ENCODE measurements at regions not wholly inside any gene's neighbourhood (a gene's known extent, or its start where the extent isn't known, plus 50 kb on each side); places are given as distances from the start of the nearest gene placed in this dataset.

DNA sequence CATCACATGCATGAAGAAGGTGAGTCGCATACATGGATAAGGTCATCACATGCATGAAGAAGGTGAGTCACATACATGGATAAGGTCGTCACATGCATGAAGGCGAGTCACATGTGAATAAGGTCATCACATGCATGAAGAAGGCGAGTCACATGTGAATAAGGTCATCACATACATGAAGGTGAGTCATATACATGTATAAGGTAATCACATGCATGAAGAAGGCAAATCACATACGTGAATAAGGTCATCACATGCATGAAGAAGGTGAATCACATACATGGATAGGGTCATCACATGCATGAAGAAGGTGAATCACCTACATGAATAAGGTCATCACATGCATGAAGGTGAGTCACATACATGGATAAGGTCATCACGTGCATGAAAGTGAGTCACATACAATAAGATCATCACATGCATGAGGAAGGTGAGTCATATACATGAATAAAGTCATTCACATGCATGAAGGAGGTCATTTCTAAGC, 105.1 kb upstream of the SDK2 start:
- no peaks in the 10 kb centered on the region for H3K9me3 ChIP-seq (ENCODE audit: low read length)
- TF ChIP-seq, protein P1, sequence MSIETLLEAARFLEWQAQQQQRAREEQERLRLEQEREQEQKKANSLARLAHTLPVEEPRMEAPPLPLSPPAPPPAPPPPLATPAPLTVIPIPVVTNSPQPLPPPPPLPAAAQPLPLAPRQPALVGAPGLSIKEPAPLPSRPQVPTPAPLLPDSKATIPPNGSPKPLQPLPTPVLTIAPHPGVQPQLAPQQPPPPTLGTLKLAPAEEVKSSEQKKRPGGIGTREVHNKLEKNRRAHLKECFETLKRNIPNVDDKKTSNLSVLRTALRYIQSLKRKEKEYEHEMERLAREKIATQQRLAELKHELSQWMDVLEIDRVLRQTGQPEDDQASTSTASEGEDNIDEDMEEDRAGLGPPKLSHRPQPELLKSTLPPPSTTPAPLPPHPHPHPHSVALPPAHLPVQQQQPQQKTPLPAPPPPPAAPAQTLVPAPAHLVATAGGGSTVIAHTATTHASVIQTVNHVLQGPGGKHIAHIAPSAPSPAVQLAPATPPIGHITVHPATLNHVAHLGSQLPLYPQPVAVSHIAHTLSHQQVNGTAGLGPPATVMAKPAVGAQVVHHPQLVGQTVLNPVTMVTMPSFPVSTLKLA (IDR thresholded peaks at IDR 0.05) = peak; percentile 52; the same call in 1 of the 2 replicates
- TF ChIP-seq ZNF567 (CRISPR knock-in tag; IDR thresholded peaks at IDR 0.05; ENCODE audit: borderline replicate concordance) = no peak
- TF ChIP-seq CREB1 (IDR thresholded peaks at IDR 0.05) = peak; percentile 69
- no peak for TF ChIP-seq CREB1 (CRISPR knock-in tag; IDR thresholded peaks at IDR 0.05)
- 0 out of 2 replicates have a peak, but pooled peaks have one; percentile 16 for TF ChIP-seq ATF7 (IDR thresholded peaks at IDR 0.05)
- no peak for TF ChIP-seq ATF7 (CRISPR knock-in tag; IDR thresholded peaks at IDR 0.05)
- in situ Hi-C loops (cut with HindIII; ENCODE audit: extremely low pct_ligation_motif_present, low pct_unique_long_range_greater_than_20kb) = no loop called here
- ATAC-seq = no peak
- intact Hi-C loops (cut with micrococcal nuclease; ENCODE audit: unreplicated experiment) = no loop called here
- no TSS peak for BruUV-seq (replicated peaks)
- POLR2A ChIA-PET = no interaction called here
- H3K27me3 ChIP-seq (ENCODE audit: control insufficient read depth in 1 of 2, insufficient read depth in 2 of 2, low read length in 2 of 2) = peaks cover 4 to 20% of the 10 kb centered on the region in 2 experiments; a peak in 3 of 5 replicates
- H3K4me1 ChIP-seq (ENCODE audit: insufficient read depth, low read length) = peaks cover 9% of the 10 kb centered on the region
- no peak overlapping the region for H3K9ac ChIP-seq (ENCODE audit: insufficient read depth, low read depth, low read length)
- no peak overlapping the region for H3K27ac ChIP-seq (ENCODE audit: extremely low read length, insufficient read depth, low read length)
- H3K79me2 ChIP-seq (ENCODE audit: insufficient read depth, low read length) = no peaks in the 10 kb centered on the region
- no peak overlapping the region for H3K4me3 ChIP-seq (replicated peaks in 1 of 3; ENCODE audit: insufficient read depth in 1 of 3, low read depth in 2 of 3, low read length in 3 of 3)
- FAIRE-seq = no peak
- DNase-seq (ENCODE audit: low spot score) = no peak
- 49% methylated on average over 6 of the region's 6 CpGs for whole genome bisulfite sequencing (ENCODE audit: low lambda C conversion rate)
- CTCF ChIA-PET (ENCODE audit: low intra/inter-chr PET ratio, low total read pairs) = no interaction called here
- H3K4me2 ChIP-seq (ENCODE audit: low read depth, low read length) = no peak overlapping the region
- H4K20me1 ChIP-seq (ENCODE audit: insufficient read depth, low read length) = no peaks in the 10 kb centered on the region
- H2AFZ ChIP-seq (ENCODE audit: low read length) = no peak overlapping the region
- H3K36me3 ChIP-seq (replicated peaks in 1 of 2; ENCODE audit: control insufficient read depth in 1 of 2, insufficient read depth in 2 of 2, low read length in 2 of 2) = no peaks in the 10 kb centered on the region

DNA sequence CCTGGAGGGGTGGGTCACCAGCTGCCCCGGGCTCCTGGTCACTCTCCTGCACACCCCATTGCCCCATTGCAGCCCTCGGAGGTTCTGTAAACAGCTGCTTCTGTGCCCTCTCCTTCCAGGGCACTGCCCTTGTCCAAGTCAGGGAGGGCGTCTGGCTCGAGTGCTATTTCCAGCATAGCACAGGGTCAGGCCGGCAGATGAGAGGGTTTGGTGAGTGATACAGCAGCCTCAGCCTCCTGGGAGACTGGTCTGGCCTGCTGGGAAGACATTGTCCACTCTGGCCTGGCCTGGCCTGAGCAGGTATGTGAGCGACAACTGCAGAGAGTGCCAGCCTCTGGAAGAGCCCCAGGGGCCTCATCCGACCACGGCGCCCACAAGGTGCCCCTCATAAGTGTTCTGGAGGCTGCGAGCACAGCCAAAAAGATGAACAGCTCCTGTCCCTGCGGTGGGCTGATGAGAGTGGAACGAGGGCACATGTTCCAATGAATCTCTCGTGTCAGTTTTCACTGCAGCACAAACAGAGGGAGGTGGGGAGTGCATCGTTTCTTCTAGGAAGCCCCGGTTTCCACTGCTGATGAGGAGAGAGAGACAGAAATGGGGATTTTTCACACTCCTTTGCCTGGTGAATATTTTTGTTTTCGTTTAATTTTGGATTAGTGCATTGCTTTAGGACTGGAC, 105.8 kb upstream of the SDK2 start:
- ChIA-PET POLR2A (no interaction called here), CTCF (ENCODE audit: low intra/inter-chr PET ratio, low total read pairs) (no interaction called here)
- WGBS (ENCODE audit: low lambda C conversion rate) = 21% methylated on average over 12 of the region's 16 CpGs
- Histone ChIP-seq H3K4me2 (ENCODE audit: low read depth, low read length) (no peak overlapping the region), H3K36me3 (replicated peaks in 1 of 2; ENCODE audit: control insufficient read depth in 1 of 2, insufficient read depth in 2 of 2, low read length in 2 of 2) (no peaks in the 10 kb centered on the region), H4K20me1 (ENCODE audit: insufficient read depth, low read length) (no peaks in the 10 kb centered on the region), H3K27ac (ENCODE audit: extremely low read length, insufficient read depth, low read length) (no peak overlapping the region), H2AFZ (ENCODE audit: low read length) (no peak overlapping the region), H3K79me2 (ENCODE audit: insufficient read depth, low read length) (no peaks in the 10 kb centered on the region), H3K4me1 (ENCODE audit: insufficient read depth, low read length) (peaks cover 9% of the 10 kb centered on the region), H3K27me3 (ENCODE audit: control insufficient read depth in 1 of 2, insufficient read depth in 2 of 2, low read length in 2 of 2) (peaks cover 4 to 26% of the 10 kb centered on the region in 2 experiments; a peak in 3 of 5 replicates), H3K4me3 (replicated peaks in 1 of 3; ENCODE audit: insufficient read depth in 1 of 3, low read depth in 2 of 3, low read length in 3 of 3) (no peak overlapping the region), H3K9me3 (ENCODE audit: low read length) (no peaks in the 10 kb centered on the region), H3K9ac (ENCODE audit: insufficient read depth, low read depth, low read length) (no peak overlapping the region)
- FAIRE-seq (no peak), ATAC-seq (no peak), DNase-seq (ENCODE audit: low spot score) (no peak)
- intact Hi-C loops (cut with micrococcal nuclease; ENCODE audit: unreplicated experiment) (no loop called here), in situ Hi-C loops (cut with HindIII; ENCODE audit: extremely low pct_ligation_motif_present, low pct_unique_long_range_greater_than_20kb) (no loop called here)
- no TSS peak for BruUV-seq (replicated peaks)
- TF ChIP-seq, protein P2, sequence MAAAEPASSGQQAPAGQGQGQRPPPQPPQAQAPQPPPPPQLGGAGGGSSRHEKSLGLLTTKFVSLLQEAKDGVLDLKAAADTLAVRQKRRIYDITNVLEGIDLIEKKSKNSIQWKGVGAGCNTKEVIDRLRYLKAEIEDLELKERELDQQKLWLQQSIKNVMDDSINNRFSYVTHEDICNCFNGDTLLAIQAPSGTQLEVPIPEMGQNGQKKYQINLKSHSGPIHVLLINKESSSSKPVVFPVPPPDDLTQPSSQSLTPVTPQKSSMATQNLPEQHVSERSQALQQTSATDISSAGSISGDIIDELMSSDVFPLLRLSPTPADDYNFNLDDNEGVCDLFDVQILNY (CRISPR knock-in tag; conservative IDR thresholded peaks at IDR 0.05) = no peak
- TF ChIP-seq, protein P3, sequence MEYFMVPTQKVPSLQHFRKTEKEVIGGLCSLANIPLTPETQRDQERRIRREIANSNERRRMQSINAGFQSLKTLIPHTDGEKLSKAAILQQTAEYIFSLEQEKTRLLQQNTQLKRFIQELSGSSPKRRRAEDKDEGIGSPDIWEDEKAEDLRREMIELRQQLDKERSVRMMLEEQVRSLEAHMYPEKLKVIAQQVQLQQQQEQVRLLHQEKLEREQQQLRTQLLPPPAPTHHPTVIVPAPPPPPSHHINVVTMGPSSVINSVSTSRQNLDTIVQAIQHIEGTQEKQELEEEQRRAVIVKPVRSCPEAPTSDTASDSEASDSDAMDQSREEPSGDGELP (IDR thresholded peaks at IDR 0.05; ENCODE audit: borderline replicate concordance, low read depth) = no peak
- TF ChIP-seq TCF7 (IDR thresholded peaks at IDR 0.05; ENCODE audit: low read depth) = no peak
- no peak for TF ChIP-seq ZNF746 (CRISPR knock-in tag; IDR thresholded peaks at IDR 0.05)
- TF ChIP-seq, protein P4, sequence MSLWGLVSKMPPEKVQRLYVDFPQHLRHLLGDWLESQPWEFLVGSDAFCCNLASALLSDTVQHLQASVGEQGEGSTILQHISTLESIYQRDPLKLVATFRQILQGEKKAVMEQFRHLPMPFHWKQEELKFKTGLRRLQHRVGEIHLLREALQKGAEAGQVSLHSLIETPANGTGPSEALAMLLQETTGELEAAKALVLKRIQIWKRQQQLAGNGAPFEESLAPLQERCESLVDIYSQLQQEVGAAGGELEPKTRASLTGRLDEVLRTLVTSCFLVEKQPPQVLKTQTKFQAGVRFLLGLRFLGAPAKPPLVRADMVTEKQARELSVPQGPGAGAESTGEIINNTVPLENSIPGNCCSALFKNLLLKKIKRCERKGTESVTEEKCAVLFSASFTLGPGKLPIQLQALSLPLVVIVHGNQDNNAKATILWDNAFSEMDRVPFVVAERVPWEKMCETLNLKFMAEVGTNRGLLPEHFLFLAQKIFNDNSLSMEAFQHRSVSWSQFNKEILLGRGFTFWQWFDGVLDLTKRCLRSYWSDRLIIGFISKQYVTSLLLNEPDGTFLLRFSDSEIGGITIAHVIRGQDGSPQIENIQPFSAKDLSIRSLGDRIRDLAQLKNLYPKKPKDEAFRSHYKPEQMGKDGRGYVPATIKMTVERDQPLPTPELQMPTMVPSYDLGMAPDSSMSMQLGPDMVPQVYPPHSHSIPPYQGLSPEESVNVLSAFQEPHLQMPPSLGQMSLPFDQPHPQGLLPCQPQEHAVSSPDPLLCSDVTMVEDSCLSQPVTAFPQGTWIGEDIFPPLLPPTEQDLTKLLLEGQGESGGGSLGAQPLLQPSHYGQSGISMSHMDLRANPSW (CRISPR knock-in tag; IDR thresholded peaks at IDR 0.05; ENCODE audit: borderline replicate concordance) = no peak
- no peak for TF ChIP-seq KDM5A (IDR thresholded peaks at IDR 0.05; ENCODE audit: borderline replicate concordance, low read length)
- no peak for TF ChIP-seq THYN1 (CRISPR knock-in tag; IDR thresholded peaks at IDR 0.05; ENCODE audit: borderline replicate concordance, low read depth)

Data from HepG2 (cell line).